ENCODE measurements at regions not wholly inside any gene's neighbourhood (a gene's known extent, or its start where the extent isn't known, plus 50 kb on each side); places are given as distances from the start of the nearest gene placed in this dataset.

DNA sequence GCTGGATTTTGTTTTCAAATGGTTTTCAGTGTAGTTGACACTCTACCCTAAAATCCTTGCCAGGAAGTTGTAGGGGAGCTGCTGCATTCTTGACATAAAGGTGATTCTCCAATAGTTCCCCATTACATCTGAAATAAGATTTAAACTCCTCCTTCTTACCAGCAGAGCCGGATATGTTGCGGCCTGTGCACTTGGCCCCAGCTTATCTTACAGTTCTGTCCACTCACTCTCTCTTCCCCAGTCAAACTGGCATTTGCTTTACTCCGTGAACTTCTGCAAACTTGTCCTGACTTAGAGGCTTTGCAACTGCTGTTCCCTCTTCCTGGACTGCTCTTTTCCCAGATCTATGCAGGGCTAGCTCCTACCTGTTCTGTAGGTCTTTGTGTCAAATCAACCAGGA, 929.5 kb downstream of the VRK1 start:
- DNase-seq = no peak
- no peak overlapping the region for H3K27ac ChIP-seq
- no peaks in the 10 kb centered on the region for H3K36me3 ChIP-seq
- peaks cover 3% of the 10 kb centered on the region for H3K9me3 ChIP-seq (ENCODE audit: severe bottlenecking)
- H3K27me3 ChIP-seq (ENCODE audit: insufficient read depth, low read depth, severe bottlenecking) = peaks cover 60% of the 10 kb centered on the region
- TF ChIP-seq, protein P1, sequence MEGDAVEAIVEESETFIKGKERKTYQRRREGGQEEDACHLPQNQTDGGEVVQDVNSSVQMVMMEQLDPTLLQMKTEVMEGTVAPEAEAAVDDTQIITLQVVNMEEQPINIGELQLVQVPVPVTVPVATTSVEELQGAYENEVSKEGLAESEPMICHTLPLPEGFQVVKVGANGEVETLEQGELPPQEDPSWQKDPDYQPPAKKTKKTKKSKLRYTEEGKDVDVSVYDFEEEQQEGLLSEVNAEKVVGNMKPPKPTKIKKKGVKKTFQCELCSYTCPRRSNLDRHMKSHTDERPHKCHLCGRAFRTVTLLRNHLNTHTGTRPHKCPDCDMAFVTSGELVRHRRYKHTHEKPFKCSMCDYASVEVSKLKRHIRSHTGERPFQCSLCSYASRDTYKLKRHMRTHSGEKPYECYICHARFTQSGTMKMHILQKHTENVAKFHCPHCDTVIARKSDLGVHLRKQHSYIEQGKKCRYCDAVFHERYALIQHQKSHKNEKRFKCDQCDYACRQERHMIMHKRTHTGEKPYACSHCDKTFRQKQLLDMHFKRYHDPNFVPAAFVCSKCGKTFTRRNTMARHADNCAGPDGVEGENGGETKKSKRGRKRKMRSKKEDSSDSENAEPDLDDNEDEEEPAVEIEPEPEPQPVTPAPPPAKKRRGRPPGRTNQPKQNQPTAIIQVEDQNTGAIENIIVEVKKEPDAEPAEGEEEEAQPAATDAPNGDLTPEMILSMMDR (IDR thresholded peaks at IDR 0.05; ENCODE audit: low read depth, low read length) = no peak
- no peak overlapping the region for H3K4me3 ChIP-seq (ENCODE audit: low read depth, low read length)

GRCh38 chr14:97730706-97731105, 933.5 kb downstream of the VRK1 start:
- H3K27me3 ChIP-seq (ENCODE audit: insufficient read depth, low read depth, severe bottlenecking) = peaks cover 32% of the 10 kb centered on the region
- no peak for DNase-seq
- TF ChIP-seq, protein P1 (IDR thresholded peaks at IDR 0.05; ENCODE audit: low read depth, low read length) = no peak
- H3K27ac ChIP-seq = no peak overlapping the region
- H3K9me3 ChIP-seq (ENCODE audit: severe bottlenecking) = peaks cover 3% of the 10 kb centered on the region
- H3K36me3 ChIP-seq = no peaks in the 10 kb centered on the region
- no peak overlapping the region for H3K4me3 ChIP-seq (ENCODE audit: low read depth, low read length)

DNA sequence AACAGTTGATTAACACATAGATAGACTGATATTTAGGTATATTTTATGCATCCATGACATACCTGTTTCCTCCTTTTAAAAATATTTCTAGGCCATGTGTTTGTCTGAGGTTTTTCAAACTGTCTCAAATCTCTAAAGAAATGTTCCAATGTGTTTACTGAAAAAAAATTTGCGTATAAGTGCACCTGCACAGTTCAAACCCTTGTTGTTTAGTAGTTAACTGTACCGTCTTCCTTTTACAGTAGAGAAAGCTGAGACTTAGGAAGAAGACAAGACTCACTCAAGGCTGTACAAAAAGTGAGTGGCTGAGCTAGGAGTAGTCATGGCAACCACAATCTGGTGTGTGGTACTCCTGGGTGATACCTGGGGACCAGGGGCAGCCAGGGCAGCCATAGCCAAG, 934.6 kb downstream of the VRK1 start:
- Histone ChIP-seq H3K36me3 (no peaks in the 10 kb centered on the region), H3K9me3 (ENCODE audit: severe bottlenecking) (peaks cover 3% of the 10 kb centered on the region), H3K27ac (no peak overlapping the region), H3K27me3 (ENCODE audit: insufficient read depth, low read depth, severe bottlenecking) (peaks cover 26% of the 10 kb centered on the region), H3K4me3 (ENCODE audit: low read depth, low read length) (no peak overlapping the region)
- DNase-seq = no peak
- TF ChIP-seq, protein P1 (IDR thresholded peaks at IDR 0.05; ENCODE audit: low read depth, low read length) = no peak

- H3K27me3 ChIP-seq (ENCODE audit: insufficient read depth, low read depth, severe bottlenecking) = peaks cover 48% of the 10 kb centered on the region
- H3K4me3 ChIP-seq (ENCODE audit: low read depth, low read length) = no peak overlapping the region
- TF ChIP-seq, protein P1 (IDR thresholded peaks at IDR 0.05; ENCODE audit: low read depth, low read length) = no peak
- no peak for DNase-seq
- H3K27ac ChIP-seq = no peak overlapping the region
- no peaks in the 10 kb centered on the region for H3K9me3 ChIP-seq (ENCODE audit: severe bottlenecking)
- H3K36me3 ChIP-seq = no peaks in the 10 kb centered on the region
These were observed 950.1 kb downstream of the VRK1 start for GRCh38 chr14:97747316-97747715.

GRCh38 chr14:97748616-97749015, 951.4 kb downstream of the VRK1 start:
- Histone ChIP-seq H3K36me3 (no peaks in the 10 kb centered on the region), H3K9me3 (ENCODE audit: severe bottlenecking) (no peaks in the 10 kb centered on the region), H3K4me3 (ENCODE audit: low read depth, low read length) (no peak overlapping the region), H3K27me3 (ENCODE audit: insufficient read depth, low read depth, severe bottlenecking) (peaks cover 57% of the 10 kb centered on the region), H3K27ac (no peak overlapping the region)
- no peak for DNase-seq
- TF ChIP-seq, protein P1 (IDR thresholded peaks at IDR 0.05; ENCODE audit: low read depth, low read length) = no peak

DNA sequence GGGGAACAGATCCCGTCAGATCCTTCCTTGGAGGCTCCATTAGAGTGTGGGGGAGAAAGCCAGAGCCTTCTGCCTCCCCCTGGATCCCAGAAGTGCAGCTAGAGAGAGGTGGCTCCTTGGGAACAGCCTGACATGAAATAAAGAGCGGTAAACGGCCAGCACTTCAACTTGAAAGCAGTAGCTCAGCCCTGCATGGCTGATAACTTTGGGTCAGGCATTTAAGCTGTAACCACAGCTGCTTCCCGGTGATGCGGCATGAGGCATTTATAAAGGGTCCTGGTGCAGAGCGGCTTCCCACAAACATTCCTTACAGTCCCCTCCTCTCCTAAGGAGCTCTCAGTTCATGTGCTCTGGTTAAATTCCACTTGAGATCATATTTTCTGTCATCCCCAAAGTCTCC, 960.3 kb downstream of the VRK1 start:
- H3K36me3 ChIP-seq = no peaks in the 10 kb centered on the region
- TF ChIP-seq, protein P1 (IDR thresholded peaks at IDR 0.05; ENCODE audit: low read depth, low read length) = no peak
- H3K4me3 ChIP-seq (ENCODE audit: low read depth, low read length) = no peak overlapping the region
- no peak overlapping the region for H3K27ac ChIP-seq
- H3K9me3 ChIP-seq (ENCODE audit: severe bottlenecking) = no peaks in the 10 kb centered on the region
- peaks cover 89% of the 10 kb centered on the region for H3K27me3 ChIP-seq (ENCODE audit: insufficient read depth, low read depth, severe bottlenecking)
- DNase-seq = no peak
